ENCODE measurements at regions not wholly inside any gene's neighbourhood (a gene's known extent, or its start where the extent isn't known, plus 50 kb on each side); places are given as distances from the start of the nearest gene placed in this dataset.
"Not testable (repeated sequence)": the region's sequence is repeated elsewhere in the genome, so short reads cannot be mapped to it uniquely, and the experiment has no call there.

DNA sequence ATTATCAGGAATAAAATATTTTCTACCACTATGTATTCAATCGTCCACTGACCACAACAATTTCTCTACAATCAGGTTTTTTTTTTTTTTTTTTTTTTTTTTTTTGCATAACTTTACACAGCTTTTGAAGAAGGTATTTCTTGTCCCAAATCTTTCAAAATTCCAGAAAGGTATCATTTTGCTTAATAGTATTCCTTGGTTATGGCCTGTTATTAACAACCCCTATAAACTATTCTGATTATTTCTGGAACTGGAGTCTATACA lies 145.3 kb downstream of the ALX1 start:
- no peaks in the 10 kb centered on the region for H3K36me3 ChIP-seq (ENCODE audit: control insufficient read depth, insufficient read depth, low read length)
- H3K9me3 ChIP-seq (ENCODE audit: control insufficient read depth, low read length) = no peaks in the 10 kb centered on the region
- no peak overlapping the region for H3K27ac ChIP-seq (ENCODE audit: low read depth, low read length, severe bottlenecking)
- H3K4me3 ChIP-seq (ENCODE audit: extremely low read depth, insufficient read depth, low read length, poor library complexity, severe bottlenecking) = no peak overlapping the region
- WGBS, 2 experiments (ENCODE audit: insufficient coverage in 2 of 2) = no CpG with 5 or more reads among the region's 1 CpG
- H3K4me1 ChIP-seq (ENCODE audit: control insufficient read depth, insufficient read depth, low read length, poor library complexity, severe bottlenecking) = no peaks in the 10 kb centered on the region

DNA sequence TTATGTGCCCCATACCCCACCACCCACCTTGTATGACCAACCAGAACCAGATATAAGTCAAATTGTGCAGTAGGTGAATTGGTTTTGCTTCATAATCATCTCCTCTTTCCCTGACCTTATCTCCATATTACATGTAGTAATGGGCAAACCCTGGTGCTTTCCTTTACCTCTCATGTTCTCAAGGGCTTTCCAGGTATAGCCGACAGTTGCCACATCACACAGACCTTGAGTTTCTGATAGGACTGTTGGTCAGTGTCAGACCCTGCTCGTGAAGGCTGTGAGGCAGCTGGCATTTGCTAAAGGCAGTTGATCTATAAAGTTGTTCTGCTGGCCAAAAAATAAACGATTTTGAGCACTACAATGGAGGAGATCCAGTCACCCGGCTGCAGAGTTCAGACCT lies 145.9 kb downstream of the ALX1 start:
- Histone ChIP-seq H3K9me3 (ENCODE audit: control insufficient read depth, low read length) (no peaks in the 10 kb centered on the region), H3K4me1 (ENCODE audit: control insufficient read depth, insufficient read depth, low read length, poor library complexity, severe bottlenecking) (no peaks in the 10 kb centered on the region), H3K36me3 (ENCODE audit: control insufficient read depth, insufficient read depth, low read length) (no peaks in the 10 kb centered on the region), H3K27ac (ENCODE audit: low read depth, low read length, severe bottlenecking) (no peak overlapping the region), H3K4me3 (ENCODE audit: extremely low read depth, insufficient read depth, low read length, poor library complexity, severe bottlenecking) (no peak overlapping the region)
- WGBS, 2 experiments (ENCODE audit: insufficient coverage in 2 of 2) = 80% methylated on average over 4 of the region's 4 CpGs; no CpG with 5 or more reads in 1 of the 2 experiments

DNA sequence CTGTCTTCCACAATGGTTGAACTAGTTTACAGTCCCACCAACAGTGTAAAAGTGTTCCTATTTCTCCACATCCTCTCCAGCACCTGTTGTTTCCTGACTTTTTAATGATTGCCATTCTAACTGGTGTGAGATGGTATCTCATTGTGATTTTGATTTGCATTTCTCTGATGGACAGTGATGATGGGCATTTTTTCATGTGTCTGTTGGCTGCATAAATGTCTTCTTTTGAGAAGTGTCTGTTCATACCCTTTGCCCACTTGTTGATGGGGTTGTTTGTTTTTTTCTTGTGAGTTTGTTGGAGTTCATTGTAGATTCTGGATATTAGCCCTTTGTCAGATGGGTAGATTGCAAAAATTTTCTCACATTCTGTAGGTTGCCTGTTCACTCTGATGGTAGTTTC lies 153.1 kb downstream of the ALX1 start:
- not testable (repeated sequence) for H3K4me3 ChIP-seq (ENCODE audit: extremely low read depth, insufficient read depth, low read length, poor library complexity, severe bottlenecking); H3K27ac ChIP-seq (ENCODE audit: low read depth, low read length, severe bottlenecking); H3K9me3 ChIP-seq (ENCODE audit: control insufficient read depth, low read length); H3K36me3 ChIP-seq (ENCODE audit: control insufficient read depth, insufficient read depth, low read length); H3K4me1 ChIP-seq (ENCODE audit: control insufficient read depth, insufficient read depth, low read length, poor library complexity, severe bottlenecking)

DNA sequence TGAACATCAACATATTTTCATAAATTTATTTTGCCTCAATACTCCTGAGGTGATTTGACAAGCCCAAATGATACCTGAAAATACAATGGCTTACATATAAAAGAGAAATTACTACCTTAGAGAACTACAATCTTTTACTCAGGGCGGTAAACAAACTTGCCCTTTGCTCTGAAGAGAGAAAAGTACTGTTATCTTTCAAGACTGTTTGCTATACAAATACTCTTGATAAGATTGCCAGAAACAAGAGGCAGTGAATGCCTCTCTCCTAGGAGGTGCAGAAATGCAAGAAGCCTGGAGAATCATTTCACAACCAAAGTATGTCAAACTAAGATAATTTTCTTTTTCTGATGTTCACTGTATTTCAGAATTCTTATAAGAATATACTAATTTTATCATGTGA lies 160.3 kb downstream of the ALX1 start:
- Histone ChIP-seq H3K4me3 (ENCODE audit: extremely low read depth, insufficient read depth, low read length, poor library complexity, severe bottlenecking) (no peak overlapping the region), H3K36me3 (ENCODE audit: control insufficient read depth, insufficient read depth, low read length) (no peaks in the 10 kb centered on the region), H3K9me3 (ENCODE audit: control insufficient read depth, low read length) (no peaks in the 10 kb centered on the region), H3K4me1 (ENCODE audit: control insufficient read depth, insufficient read depth, low read length, poor library complexity, severe bottlenecking) (no peaks in the 10 kb centered on the region), H3K27ac (ENCODE audit: low read depth, low read length, severe bottlenecking) (no peak overlapping the region)
- no CpG with 5 or more reads among the region's 1 CpG for WGBS, 2 experiments (ENCODE audit: insufficient coverage in 2 of 2)

DNA sequence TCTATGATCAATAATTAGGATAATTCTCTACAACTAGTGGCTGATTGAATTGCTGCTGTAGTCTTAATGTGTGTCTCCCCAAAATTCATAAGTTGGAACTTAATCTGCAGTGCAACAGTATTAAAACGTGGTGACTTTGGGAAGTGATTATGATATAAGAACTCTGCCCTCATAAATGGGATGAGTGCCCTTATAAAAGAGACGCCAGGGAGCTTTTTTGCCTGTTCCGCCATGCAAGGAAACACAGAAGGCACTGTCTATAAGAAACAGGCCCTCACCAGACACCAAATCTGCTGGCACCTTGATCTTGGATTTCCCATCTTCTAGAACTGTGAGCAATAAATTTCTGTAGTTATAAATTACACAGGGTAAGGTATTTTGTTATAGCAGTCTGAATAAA lies 161.0 kb downstream of the ALX1 start:
- WGBS, 2 experiments (ENCODE audit: insufficient coverage in 2 of 2) = 80% methylated on average over 1 of the region's 3 CpGs; no CpG with 5 or more reads in 1 of the 2 experiments

DNA sequence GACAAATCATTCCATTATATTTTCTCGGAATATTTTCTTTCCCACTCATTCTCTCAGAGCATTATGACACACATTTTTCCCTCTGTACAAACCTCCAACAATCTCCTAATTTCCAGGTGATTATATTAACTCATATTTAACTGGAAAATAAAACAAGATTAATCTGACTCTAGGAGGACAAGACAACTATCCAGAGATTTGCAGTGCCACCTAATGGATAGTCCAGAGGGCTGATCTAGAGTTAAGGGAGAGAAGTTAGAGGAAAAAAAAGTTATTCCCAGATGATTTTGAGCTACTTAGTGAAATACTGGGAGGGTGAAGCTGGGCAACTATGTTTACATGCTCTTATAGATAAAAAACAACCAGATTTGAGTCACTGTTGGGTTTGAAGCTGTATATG lies 161.7 kb downstream of the ALX1 start:
- WGBS, 2 experiments (ENCODE audit: insufficient coverage in 2 of 2) = 60 to 83% methylated on average over 1 of the region's 1 CpG
- Histone ChIP-seq H3K27ac (ENCODE audit: low read depth, low read length, severe bottlenecking) (no peak overlapping the region), H3K9me3 (ENCODE audit: control insufficient read depth, low read length) (no peaks in the 10 kb centered on the region), H3K36me3 (ENCODE audit: control insufficient read depth, insufficient read depth, low read length) (no peaks in the 10 kb centered on the region), H3K4me1 (ENCODE audit: control insufficient read depth, insufficient read depth, low read length, poor library complexity, severe bottlenecking) (no peaks in the 10 kb centered on the region), H3K4me3 (ENCODE audit: extremely low read depth, insufficient read depth, low read length, poor library complexity, severe bottlenecking) (no peak overlapping the region)

More for the DNA sequence above, 161.0 kb downstream of the ALX1 start:
- no peak overlapping the region for H3K4me3 ChIP-seq (ENCODE audit: extremely low read depth, insufficient read depth, low read length, poor library complexity, severe bottlenecking)
- no peak overlapping the region for H3K27ac ChIP-seq (ENCODE audit: low read depth, low read length, severe bottlenecking)
- H3K36me3 ChIP-seq (ENCODE audit: control insufficient read depth, insufficient read depth, low read length) = no peaks in the 10 kb centered on the region
- no peaks in the 10 kb centered on the region for H3K4me1 ChIP-seq (ENCODE audit: control insufficient read depth, insufficient read depth, low read length, poor library complexity, severe bottlenecking)
- no peaks in the 10 kb centered on the region for H3K9me3 ChIP-seq (ENCODE audit: control insufficient read depth, low read length)

DNA sequence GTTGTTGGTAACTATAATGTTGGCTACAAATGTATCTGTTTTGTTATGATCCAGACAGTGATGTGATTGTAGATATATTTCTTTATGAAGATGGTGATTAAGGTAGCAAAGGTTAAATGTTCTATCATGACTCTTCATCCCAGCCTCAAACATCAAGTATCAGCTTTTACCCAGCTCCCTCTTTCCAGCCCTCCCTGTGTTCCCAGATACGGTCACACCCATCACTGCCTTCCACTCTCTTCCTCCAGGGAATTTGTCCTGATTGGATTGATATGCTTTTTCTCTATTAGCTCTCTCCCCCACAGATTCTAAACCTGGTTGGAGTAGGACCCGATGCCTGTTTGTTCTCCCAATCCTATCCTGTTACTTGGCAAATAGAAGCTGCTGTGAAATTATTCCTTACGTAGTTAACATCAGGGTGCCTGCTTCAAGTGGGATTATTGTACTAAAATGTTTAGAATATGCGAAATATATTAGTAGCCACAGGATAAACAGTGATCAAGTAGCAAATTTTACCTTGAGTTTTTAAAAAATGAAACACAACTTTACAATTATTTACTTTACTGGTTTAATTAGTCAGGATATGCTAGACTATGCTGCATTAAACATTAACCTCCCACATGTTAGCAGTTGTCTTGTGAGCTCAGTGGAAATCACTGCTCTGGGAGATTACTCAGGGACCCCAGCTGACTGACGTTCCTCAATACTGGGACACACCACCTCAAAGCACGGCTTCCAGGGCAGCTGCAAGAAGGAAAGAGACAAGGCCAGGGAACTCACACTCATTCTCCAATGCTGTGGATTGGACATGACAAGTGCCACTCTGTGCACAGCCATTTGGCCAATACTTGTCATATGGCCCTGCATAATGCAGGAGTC lies 165.3 kb downstream of the ALX1 start:
- H3K9me3 ChIP-seq (ENCODE audit: control insufficient read depth, low read length) = no peaks in the 10 kb centered on the region
- no peaks in the 10 kb centered on the region for H3K4me1 ChIP-seq (ENCODE audit: control insufficient read depth, insufficient read depth, low read length, poor library complexity, severe bottlenecking)
- no peaks in the 10 kb centered on the region for H3K36me3 ChIP-seq (ENCODE audit: control insufficient read depth, insufficient read depth, low read length)
- H3K27ac ChIP-seq (ENCODE audit: low read depth, low read length, severe bottlenecking) = no peak overlapping the region
- no peak overlapping the region for H3K4me3 ChIP-seq (ENCODE audit: extremely low read depth, insufficient read depth, low read length, poor library complexity, severe bottlenecking)
- 76 to 100% methylated on average over 1 to 2 of the region's 6 CpGs for WGBS, 2 experiments (ENCODE audit: insufficient coverage in 2 of 2)

DNA sequence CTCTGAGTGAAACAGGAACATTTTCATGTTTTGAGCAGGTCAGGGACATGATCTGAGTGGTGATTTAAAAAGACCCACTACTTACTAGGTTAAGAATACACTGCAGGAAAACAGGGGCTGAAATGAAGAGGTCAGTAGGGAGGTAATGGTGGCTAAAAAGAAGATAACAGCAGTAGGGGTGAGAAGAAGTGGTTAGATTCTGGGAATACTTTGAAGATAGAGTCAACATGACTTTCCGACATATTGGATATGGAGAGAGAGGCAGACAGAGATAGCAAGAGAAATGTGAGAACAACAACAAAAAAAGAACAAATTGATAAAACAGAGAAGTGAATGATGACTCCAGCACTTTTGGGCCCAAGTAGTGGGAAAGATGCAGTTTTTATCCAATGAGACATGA lies 168.0 kb downstream of the ALX1 start:
- Histone ChIP-seq H3K4me1 (ENCODE audit: control insufficient read depth, insufficient read depth, low read length, poor library complexity, severe bottlenecking) (no peaks in the 10 kb centered on the region), H3K36me3 (ENCODE audit: control insufficient read depth, insufficient read depth, low read length) (no peaks in the 10 kb centered on the region), H3K4me3 (ENCODE audit: extremely low read depth, insufficient read depth, low read length, poor library complexity, severe bottlenecking) (no peak overlapping the region), H3K27ac (ENCODE audit: low read depth, low read length, severe bottlenecking) (no peak overlapping the region), H3K9me3 (ENCODE audit: control insufficient read depth, low read length) (no peaks in the 10 kb centered on the region)
- 50 to 60% methylated on average over 1 of the region's 1 CpG for WGBS, 2 experiments (ENCODE audit: insufficient coverage in 2 of 2)

DNA sequence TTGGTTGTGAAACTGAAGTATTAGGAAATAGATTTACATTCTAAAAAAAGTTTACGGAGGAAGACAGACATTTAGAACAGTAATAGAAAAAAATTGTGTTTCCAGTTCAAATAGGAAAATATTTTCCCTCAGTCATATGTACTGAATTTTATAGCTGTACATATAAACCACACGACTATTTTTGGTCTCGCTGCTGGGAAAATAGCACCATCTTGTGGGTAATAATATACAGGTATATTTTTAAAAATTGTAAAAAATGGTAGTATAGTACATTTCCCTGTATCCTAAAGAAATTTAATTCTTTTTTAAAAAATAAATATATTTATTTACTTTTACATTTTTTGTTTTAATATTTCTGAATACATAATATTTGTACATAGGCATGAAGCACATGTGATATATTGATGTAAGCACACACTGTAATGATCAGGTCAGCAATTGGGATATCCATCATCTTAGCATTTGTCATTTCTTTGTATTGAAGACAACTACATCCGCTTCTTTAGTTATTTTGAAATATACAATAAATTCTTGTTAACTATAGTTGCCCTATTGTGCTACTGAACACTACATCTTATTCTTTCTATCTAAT lies 168.6 kb downstream of the ALX1 start:
- Histone ChIP-seq H3K36me3 (ENCODE audit: control insufficient read depth, insufficient read depth, low read length) (no peaks in the 10 kb centered on the region), H3K27ac (ENCODE audit: low read depth, low read length, severe bottlenecking) (no peak overlapping the region), H3K4me1 (ENCODE audit: control insufficient read depth, insufficient read depth, low read length, poor library complexity, severe bottlenecking) (no peaks in the 10 kb centered on the region), H3K4me3 (ENCODE audit: extremely low read depth, insufficient read depth, low read length, poor library complexity, severe bottlenecking) (no peak overlapping the region), H3K9me3 (ENCODE audit: control insufficient read depth, low read length) (no peaks in the 10 kb centered on the region)
- no CpG with 5 or more reads among the region's 4 CpGs for WGBS, 2 experiments (ENCODE audit: insufficient coverage in 2 of 2)

DNA sequence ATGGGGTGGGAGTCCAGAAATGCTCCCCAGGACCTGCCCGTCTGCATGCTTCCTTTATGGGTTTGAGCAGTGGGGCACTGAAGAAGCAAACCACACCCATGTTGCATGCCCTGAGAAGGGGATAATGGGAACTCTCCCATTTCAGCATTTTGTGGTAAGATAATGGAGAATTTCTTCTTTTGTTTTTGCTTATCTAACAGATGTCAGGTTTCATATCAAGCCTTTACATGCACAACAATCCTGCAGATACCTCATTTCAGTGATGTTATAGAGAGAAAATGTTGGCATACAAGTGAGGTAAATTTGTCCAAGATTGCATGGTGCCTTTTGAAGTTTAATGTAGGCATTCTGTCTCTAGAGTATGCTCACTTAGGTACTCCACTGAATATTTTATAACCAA lies 177.0 kb downstream of the ALX1 start:
- WGBS, 2 experiments (ENCODE audit: insufficient coverage in 2 of 2) = no CpG with 5 or more reads among the region's 1 CpG
- H3K36me3 ChIP-seq (ENCODE audit: control insufficient read depth, insufficient read depth, low read length) = no peaks in the 10 kb centered on the region
- no peak overlapping the region for H3K27ac ChIP-seq (ENCODE audit: low read depth, low read length, severe bottlenecking)
- H3K9me3 ChIP-seq (ENCODE audit: control insufficient read depth, low read length) = no peaks in the 10 kb centered on the region
- H3K4me3 ChIP-seq (ENCODE audit: extremely low read depth, insufficient read depth, low read length, poor library complexity, severe bottlenecking) = no peak overlapping the region
- no peaks in the 10 kb centered on the region for H3K4me1 ChIP-seq (ENCODE audit: control insufficient read depth, insufficient read depth, low read length, poor library complexity, severe bottlenecking)

DNA sequence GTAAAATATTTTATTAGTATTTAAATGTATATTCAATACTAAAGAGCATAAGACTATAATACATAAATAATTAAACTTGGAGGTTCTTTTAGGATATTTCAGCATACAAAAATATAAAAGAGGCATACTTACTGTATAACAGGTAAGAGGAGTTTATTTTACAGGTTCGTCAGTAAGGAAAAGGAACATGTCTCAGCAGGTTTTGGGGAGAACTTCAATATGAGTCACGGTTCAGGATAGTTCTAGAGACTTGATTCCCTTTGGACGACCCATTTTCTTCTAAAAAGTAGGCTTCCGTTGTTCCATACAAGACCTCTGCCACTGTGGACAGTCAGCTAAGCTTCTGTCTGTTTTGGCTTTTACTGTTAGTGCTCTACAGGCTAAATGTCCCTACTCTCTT lies 181.1 kb downstream of the ALX1 start:
- Histone ChIP-seq H3K36me3 (ENCODE audit: control insufficient read depth, insufficient read depth, low read length) (no peaks in the 10 kb centered on the region), H3K4me3 (ENCODE audit: extremely low read depth, insufficient read depth, low read length, poor library complexity, severe bottlenecking) (no peak overlapping the region), H3K27ac (ENCODE audit: low read depth, low read length, severe bottlenecking) (no peak overlapping the region), H3K4me1 (ENCODE audit: control insufficient read depth, insufficient read depth, low read length, poor library complexity, severe bottlenecking) (peaks cover 6% of the 10 kb centered on the region), H3K9me3 (ENCODE audit: control insufficient read depth, low read length) (no peaks in the 10 kb centered on the region)
- WGBS, 2 experiments (ENCODE audit: insufficient coverage in 2 of 2) = 92 to 100% methylated on average over 2 to 4 of the region's 4 CpGs

All from mesodermal cell (in vitro differentiated cells).